WERI-Rb-1 (cell line): ENCODE measurements at regions not wholly inside any gene's neighbourhood (a gene's known extent, or its start where the extent isn't known, plus 50 kb on each side); places are given as distances from the start of the nearest gene placed in this dataset.

Experiments used
- DNase-seq: peaks from one replicate; pipeline ENCODE4 v3.0.0-alpha.2; 2020
- H3K27ac ChIP-seq: fragments of 250-450 bp; sonication (Bioruptor Pico); 2 replicates; pipeline ENCODE4 v1.5.1; 2020; ENCODE audit warnings: mild to moderate bottlenecking, moderate library complexity
- H3K27me3 ChIP-seq: fragments of 250-450 bp; sonication (Bioruptor Pico); 2 replicates; pipeline ENCODE4 v1.5.1; 2021; ENCODE audit warnings: mild to moderate bottlenecking, low read depth, moderate library complexity; ENCODE audit not compliant: insufficient read depth, severe bottlenecking
- H3K36me3 ChIP-seq: fragments of 250-450 bp; sonication (Bioruptor Pico); 2 replicates; pipeline ENCODE4 v1.5.1; 2020; ENCODE audit warnings: mild to moderate bottlenecking, moderate library complexity
- H3K4me3 ChIP-seq: 2 replicates; pipeline ENCODE4 v1.5.1; 2011; ENCODE audit warnings: low read depth, mild to moderate bottlenecking, control low read depth, low read length
- H3K9me3 ChIP-seq: fragments of 250-450 bp; sonication (Bioruptor Pico); 2 replicates; pipeline ENCODE4 v1.5.1; 2021; ENCODE audit warnings: mild to moderate bottlenecking, moderate library complexity; ENCODE audit not compliant: severe bottlenecking
- CTCF ChIP-seq: IDR thresholded peaks from 2 replicates; pipeline ENCODE4 v1.5.1; 2011; ENCODE audit warnings: low read depth, mild to moderate bottlenecking, control low read depth, inconsistent platforms, low read length

GRCh38 chr20:24063100-24063499 is 74.5 kb upstream of the GGTLC1 start:
- no peak for TF ChIP-seq CTCF
- Histone ChIP-seq H3K9me3 (no peaks in the 10 kb centered on the region), H3K27me3 (no peaks in the 10 kb centered on the region), H3K27ac (no peak overlapping the region), H3K36me3 (no peaks in the 10 kb centered on the region), H3K4me3 (no peak overlapping the region)
- DNase-seq = no peak

GRCh38 chr20:24060851-24061590 is 72.4 kb upstream of the GGTLC1 start:
- DNase-seq = no peak
- TF ChIP-seq CTCF = no peak
- H3K27ac ChIP-seq = no peak overlapping the region

DNA sequence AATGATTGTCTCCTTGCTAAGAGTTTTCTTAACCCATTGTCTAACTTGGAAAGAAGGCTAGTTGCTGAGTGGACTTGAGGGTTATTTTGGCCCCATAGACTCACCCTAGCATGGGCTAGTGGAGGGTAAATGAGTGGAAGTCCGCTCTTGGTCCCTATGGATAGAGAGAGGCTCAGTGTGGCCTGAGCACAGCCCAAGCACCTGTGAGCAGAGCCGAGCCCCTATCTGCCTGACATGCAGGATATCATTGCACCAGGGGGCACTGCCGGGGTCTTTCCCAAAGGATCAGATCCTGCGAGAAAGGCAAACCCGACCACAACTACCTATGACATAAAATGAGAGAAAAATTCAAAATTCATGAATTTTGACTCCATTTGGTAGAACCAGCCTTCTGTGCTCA is 70.6 kb upstream of the GGTLC1 start:
- no peaks in the 10 kb centered on the region for H3K27me3 ChIP-seq
- H3K36me3 ChIP-seq = no peaks in the 10 kb centered on the region
- no peaks in the 10 kb centered on the region for H3K9me3 ChIP-seq
- no peak overlapping the region for H3K4me3 ChIP-seq
- TF ChIP-seq CTCF = no peak
- no peak for DNase-seq
- no peak overlapping the region for H3K27ac ChIP-seq

More at GRCh38 chr20:24060851-24061590, 72.4 kb upstream of the GGTLC1 start:
- no peaks in the 10 kb centered on the region for H3K36me3 ChIP-seq
- no peaks in the 10 kb centered on the region for H3K27me3 ChIP-seq
- no peaks in the 10 kb centered on the region for H3K9me3 ChIP-seq
- no peak overlapping the region for H3K4me3 ChIP-seq

DNA sequence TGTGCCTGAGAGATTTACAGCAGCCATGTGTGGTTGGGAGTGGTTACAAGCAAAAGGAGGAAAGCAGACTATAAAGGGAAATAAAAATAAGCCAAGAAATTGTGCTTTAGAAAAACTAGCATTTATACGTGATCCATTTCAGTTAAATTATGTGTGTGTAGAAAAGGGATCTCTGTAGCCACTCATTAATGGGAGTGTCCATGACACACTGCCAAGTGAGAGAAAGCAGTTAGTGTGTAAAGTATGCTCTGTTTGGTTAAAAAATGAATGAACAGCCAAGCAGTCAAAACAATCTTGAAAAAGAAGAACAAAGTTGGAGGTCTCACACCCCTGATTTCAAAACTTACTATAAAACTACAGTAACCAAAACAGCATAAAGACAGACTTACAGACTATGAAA is 67.9 kb upstream of the GGTLC1 start:
- DNase-seq = no peak
- Histone ChIP-seq H3K4me3 (no peak overlapping the region), H3K27me3 (no peaks in the 10 kb centered on the region), H3K36me3 (no peaks in the 10 kb centered on the region), H3K27ac (no peak overlapping the region), H3K9me3 (no peaks in the 10 kb centered on the region)
- no peak for TF ChIP-seq CTCF

DNA sequence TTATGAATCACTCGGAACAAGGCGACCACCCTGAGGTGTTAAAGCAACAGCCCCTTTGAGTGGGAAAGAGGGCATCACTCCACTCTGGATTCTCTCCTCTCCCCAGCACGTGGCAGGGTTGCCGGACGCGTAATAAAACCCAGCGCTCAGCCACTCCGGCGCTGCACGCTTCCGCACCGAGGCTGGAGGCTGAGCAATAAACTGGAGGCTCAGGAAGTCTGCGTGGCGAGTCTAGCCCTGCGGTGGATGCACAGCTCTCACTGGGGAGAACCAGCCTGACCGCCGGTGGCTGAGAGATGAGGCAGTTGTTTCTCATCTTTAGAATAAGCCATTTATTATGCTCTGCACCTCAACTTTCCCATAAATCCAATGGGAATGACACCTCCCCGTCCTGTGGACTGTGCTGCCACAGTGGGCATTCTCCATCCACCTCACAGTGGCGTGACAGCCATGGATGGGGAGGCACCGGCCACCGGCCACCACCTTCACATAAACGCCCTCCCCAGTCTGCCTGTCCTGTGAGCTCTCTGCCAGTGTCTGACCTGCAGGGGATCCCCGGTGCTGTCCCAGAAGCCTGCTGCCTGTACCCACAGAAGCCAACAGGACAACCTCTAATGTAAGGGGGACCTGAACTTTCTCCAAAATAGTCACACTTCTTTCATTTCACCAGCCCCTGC is 64.2 kb upstream of the GGTLC1 start:
- Histone ChIP-seq H3K9me3 (no peaks in the 10 kb centered on the region), H3K27ac (no peak overlapping the region), H3K27me3 (no peaks in the 10 kb centered on the region), H3K4me3 (no peak overlapping the region), H3K36me3 (no peaks in the 10 kb centered on the region)
- no peak for DNase-seq
- TF ChIP-seq CTCF = no peak
